ENCODE measurements at regions not wholly inside any gene's neighbourhood (a gene's known extent, or its start where the extent isn't known, plus 50 kb on each side); places are given as distances from the start of the nearest gene placed in this dataset.

DNA sequence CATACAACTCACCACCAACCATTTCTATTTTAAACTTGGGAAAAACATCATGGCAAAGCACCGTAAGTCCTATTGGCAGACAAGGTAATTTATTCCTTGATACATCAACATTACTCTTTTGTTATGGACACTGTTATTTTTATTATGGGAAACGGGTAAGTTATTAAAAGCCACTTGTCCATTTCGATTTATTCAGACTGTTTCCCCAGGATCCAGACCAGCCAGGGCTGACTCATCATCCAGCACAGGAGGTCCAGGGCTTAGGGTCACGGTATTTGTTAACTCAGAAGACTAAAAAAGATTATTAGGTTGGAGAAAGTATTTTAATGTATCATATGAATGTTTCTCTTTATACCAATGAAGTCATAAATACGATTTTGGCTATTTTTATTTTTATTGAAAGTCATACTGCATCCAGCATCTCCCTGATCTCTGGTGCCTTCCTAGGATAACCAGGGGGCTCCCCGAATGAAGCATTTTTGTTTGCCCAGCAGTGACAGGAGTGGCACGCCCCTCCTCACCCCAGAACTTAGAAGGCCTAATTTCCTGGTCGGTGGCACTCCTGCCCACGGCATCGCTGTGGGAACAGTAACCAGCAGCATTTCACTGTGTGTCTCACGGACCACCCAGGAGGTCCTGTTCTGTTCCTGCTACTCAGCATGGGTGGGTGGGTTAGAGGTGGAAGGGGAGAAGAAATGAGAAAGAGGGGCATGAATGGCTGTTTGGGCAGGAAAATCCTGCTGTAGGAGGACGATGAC lies 446.1 kb downstream of the EIPR1 start:
- no peak for DNase-seq
- no peaks in the 10 kb centered on the region for H3K9me3 ChIP-seq
- H3K27me3 ChIP-seq: no peaks in the 10 kb centered on the region
- TF ChIP-seq, protein P1, sequence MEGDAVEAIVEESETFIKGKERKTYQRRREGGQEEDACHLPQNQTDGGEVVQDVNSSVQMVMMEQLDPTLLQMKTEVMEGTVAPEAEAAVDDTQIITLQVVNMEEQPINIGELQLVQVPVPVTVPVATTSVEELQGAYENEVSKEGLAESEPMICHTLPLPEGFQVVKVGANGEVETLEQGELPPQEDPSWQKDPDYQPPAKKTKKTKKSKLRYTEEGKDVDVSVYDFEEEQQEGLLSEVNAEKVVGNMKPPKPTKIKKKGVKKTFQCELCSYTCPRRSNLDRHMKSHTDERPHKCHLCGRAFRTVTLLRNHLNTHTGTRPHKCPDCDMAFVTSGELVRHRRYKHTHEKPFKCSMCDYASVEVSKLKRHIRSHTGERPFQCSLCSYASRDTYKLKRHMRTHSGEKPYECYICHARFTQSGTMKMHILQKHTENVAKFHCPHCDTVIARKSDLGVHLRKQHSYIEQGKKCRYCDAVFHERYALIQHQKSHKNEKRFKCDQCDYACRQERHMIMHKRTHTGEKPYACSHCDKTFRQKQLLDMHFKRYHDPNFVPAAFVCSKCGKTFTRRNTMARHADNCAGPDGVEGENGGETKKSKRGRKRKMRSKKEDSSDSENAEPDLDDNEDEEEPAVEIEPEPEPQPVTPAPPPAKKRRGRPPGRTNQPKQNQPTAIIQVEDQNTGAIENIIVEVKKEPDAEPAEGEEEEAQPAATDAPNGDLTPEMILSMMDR (IDR thresholded peaks at IDR 0.05; ENCODE audit: low read depth, low read length): no peak
- H3K4me3 ChIP-seq (ENCODE audit: low read depth, low read length): no peak overlapping the region
- H3K36me3 ChIP-seq: no peaks in the 10 kb centered on the region
- peaks cover 11% of the 10 kb centered on the region for H3K4me1 ChIP-seq

DNA sequence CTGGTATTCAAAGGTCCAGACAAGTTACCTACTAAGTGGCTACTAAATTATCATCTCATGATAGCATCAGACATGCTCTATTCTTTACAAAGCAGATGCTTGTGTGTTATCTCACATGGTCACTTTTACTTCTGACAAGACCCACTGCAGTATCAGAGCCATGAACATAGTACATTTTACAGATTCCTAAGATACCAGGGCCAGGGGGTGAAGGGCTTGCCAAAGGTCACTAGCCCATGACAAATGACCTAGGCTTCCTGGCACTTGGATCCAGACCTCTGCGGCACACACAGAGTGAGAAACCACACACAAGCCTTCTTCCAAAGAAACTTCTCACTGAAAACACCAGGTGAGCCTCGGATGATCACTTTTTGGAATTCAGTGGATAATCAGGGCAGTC lies 446.8 kb downstream of the EIPR1 start:
- H3K4me1 ChIP-seq: peaks cover 11% of the 10 kb centered on the region
- TF ChIP-seq, protein P1 (IDR thresholded peaks at IDR 0.05; ENCODE audit: low read depth, low read length): no peak
- no peaks in the 10 kb centered on the region for H3K9me3 ChIP-seq
- no peak for DNase-seq
- no peaks in the 10 kb centered on the region for H3K27me3 ChIP-seq
- no peaks in the 10 kb centered on the region for H3K36me3 ChIP-seq
- H3K4me3 ChIP-seq (ENCODE audit: low read depth, low read length): no peak overlapping the region

DNA sequence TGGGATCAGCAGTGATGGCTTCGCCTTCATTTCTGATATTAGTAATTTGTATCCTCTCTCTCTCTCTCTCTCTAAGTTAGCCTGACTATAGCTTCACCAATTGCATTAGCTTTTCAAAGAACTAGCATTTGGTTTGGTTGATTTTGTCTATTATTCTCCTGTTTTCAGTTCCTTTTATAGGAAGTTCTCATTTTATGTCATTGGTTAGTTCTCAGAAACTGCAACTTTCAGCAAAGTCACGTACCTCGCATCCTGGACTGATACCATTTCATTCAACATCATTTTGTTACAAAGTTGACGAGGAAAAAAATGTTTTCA lies 450.8 kb downstream of the EIPR1 start:
- TF ChIP-seq, protein P1 (IDR thresholded peaks at IDR 0.05; ENCODE audit: low read depth, low read length): no peak
- no peak for DNase-seq
- Histone ChIP-seq H3K36me3 (no peaks in the 10 kb centered on the region), H3K4me3 (ENCODE audit: low read depth, low read length) (no peak overlapping the region), H3K4me1 (peaks cover 6% of the 10 kb centered on the region), H3K27me3 (no peaks in the 10 kb centered on the region), H3K9me3 (no peaks in the 10 kb centered on the region)

DNA sequence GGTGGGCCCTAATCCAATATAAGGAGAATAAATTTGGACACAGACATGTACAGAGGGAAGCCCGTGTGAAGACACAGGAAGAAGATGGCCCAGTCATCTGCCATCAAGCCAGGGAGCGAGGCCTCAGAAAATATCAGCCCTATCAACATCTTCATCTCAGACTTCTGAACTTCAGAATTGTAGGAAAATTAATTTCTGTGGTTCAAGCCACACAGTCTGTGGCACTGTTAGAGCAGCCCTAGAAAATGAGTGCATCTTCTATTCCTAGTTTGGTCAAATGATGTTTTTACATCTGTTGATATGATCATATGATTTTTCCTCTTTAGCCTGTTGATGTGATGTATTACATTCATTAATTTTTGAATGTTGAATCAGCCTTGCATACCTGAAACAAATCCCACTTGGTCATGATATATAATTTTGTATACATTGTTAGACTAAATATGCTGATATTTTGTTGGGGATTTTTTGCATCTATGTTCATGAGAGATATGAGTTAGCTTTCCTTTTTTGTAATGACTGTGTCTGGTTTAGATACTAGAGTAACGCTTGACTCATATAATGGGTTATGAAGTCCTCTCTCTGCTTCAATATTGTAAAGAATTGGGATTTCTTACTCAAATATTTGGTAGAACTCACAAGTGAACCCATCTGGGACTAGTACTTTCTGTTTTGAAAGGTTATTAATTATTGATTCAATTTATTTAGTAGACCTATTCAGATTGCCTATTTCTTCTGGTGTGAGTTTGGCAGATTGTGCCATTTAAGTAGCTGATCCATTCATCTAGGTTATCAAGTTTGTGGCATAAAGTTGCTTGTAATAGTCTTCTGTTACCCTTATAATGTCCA lies 451.4 kb downstream of the EIPR1 start:
- TF ChIP-seq, protein P1 (IDR thresholded peaks at IDR 0.05; ENCODE audit: low read depth, low read length): no peak
- H3K4me3 ChIP-seq (ENCODE audit: low read depth, low read length): no peak overlapping the region
- H3K36me3 ChIP-seq: no peaks in the 10 kb centered on the region
- DNase-seq: no peak
- H3K4me1 ChIP-seq: peaks cover 3% of the 10 kb centered on the region
- no peaks in the 10 kb centered on the region for H3K9me3 ChIP-seq
- no peaks in the 10 kb centered on the region for H3K27me3 ChIP-seq

DNA sequence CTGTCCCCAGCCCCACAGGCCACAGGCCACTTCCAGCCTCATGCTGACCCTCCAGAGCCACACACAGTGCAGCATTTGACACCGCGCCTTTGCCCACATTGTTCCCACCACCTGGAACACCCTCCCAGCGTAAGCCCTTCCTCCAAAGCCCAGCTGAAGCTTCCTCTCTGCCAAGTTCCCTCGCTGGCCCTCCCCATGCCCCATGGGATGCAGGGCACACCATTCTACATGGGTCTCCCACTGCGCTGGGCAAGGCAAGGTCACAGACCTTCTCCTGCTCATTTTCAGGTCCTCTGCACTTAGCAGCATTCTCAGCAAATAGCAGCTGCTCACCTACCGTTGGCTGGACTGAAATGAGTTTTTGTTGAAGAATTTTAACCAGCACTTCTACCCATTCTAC lies 455.5 kb downstream of the EIPR1 start:
- Histone ChIP-seq H3K4me1 (peaks cover 17% of the 10 kb centered on the region), H3K27me3 (no peaks in the 10 kb centered on the region), H3K36me3 (no peaks in the 10 kb centered on the region), H3K9me3 (no peaks in the 10 kb centered on the region), H3K4me3 (ENCODE audit: low read depth, low read length) (no peak overlapping the region)
- TF ChIP-seq, protein P1 (IDR thresholded peaks at IDR 0.05; ENCODE audit: low read depth, low read length): no peak
- no peak for DNase-seq

All from BE2C (cell line).